ENCODE measurements at regions not wholly inside any gene's neighbourhood (a gene's known extent, or its start where the extent isn't known, plus 50 kb on each side); places are given as distances from the start of the nearest gene placed in this dataset.

DNA sequence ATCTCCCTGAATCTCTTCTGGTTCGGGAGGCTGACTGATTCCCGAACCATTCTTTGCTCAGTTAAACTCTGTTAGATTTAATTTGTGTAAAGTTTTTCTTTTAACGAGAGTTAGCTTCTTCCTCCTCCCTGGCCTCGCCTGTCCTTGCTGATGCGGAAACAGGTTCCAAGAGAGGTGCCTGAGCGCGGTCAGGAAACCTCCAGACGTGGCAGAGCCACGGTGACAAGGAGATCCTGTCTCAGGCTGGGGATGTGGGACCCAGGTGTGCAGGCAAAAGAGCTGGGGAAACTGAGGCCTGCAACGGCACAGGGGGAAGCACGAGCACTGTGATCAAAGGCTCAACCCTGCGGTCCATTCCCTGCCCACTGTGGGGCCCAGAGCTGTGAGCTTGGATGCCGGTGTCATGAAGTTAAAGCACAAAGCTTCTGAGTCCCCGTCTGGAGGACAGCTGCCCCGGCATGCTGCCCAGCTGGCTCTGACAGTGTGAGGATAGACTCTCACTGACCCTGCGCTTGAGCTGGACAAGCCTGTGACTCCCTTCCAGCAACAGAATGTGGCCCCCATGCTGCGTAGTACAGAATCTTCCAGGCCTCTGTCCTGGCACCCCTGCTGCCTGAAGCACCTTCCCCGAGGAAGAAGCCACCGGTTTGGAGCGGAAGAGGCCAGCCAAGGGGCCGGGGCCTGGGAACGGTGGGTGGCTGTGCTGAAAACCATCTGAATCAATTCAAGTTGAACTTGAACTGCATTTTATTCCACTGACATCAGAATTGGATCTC is 960.6 kb downstream of the BRD1 start (continued):
- TF ChIP-seq, protein P1, sequence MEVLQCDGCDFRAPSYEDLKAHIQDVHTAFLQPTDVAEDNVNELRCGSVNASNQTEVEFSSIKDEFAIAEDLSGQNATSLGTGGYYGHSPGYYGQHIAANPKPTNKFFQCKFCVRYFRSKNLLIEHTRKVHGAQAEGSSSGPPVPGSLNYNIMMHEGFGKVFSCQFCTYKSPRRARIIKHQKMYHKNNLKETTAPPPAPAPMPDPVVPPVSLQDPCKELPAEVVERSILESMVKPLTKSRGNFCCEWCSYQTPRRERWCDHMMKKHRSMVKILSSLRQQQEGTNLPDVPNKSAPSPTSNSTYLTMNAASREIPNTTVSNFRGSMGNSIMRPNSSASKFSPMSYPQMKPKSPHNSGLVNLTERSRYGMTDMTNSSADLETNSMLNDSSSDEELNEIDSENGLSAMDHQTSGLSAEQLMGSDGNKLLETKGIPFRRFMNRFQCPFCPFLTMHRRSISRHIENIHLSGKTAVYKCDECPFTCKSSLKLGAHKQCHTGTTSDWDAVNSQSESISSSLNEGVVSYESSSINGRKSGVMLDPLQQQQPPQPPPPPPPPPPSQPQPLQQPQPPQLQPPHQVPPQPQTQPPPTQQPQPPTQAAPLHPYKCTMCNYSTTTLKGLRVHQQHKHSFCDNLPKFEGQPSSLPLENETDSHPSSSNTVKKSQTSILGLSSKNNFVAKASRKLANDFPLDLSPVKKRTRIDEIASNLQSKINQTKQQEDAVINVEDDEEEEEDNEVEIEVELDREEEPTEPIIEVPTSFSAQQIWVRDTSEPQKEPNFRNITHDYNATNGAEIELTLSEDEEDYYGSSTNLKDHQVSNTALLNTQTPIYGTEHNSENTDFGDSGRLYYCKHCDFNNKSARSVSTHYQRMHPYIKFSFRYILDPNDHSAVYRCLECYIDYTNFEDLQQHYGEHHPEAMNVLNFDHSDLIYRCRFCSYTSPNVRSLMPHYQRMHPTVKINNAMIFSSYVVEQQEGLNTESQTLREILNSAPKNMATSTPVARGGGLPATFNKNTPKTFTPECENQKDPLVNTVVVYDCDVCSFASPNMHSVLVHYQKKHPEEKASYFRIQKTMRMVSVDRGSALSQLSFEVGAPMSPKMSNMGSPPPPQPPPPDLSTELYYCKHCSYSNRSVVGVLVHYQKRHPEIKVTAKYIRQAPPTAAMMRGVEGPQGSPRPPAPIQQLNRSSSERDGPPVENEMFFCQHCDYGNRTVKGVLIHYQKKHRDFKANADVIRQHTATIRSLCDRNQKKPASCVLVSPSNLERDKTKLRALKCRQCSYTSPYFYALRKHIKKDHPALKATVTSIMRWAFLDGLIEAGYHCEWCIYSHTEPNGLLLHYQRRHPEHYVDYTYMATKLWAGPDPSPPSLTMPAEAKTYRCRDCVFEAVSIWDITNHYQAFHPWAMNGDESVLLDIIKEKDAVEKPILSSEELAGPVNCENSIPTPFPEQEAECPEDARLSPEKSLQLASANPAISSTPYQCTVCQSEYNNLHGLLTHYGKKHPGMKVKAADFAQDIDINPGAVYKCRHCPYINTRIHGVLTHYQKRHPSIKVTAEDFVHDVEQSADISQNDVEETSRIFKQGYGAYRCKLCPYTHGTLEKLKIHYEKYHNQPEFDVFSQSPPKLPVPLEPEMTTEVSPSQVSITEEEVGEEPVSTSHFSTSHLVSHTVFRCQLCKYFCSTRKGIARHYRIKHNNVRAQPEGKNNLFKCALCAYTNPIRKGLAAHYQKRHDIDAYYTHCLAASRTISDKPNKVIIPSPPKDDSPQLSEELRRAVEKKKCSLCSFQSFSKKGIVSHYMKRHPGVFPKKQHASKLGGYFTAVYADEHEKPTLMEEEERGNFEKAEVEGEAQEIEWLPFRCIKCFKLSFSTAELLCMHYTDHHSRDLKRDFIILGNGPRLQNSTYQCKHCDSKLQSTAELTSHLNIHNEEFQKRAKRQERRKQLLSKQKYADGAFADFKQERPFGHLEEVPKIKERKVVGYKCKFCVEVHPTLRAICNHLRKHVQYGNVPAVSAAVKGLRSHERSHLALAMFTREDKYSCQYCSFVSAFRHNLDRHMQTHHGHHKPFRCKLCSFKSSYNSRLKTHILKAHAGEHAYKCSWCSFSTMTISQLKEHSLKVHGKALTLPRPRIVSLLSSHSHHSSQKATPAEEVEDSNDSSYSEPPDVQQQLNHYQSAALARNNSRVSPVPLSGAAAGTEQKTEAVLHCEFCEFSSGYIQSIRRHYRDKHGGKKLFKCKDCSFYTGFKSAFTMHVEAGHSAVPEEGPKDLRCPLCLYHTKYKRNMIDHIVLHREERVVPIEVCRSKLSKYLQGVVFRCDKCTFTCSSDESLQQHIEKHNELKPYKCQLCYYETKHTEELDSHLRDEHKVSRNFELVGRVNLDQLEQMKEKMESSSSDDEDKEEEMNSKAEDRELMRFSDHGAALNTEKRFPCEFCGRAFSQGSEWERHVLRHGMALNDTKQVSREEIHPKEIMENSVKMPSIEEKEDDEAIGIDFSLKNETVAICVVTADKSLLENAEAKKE (CRISPR knock-in tag; IDR thresholded peaks at IDR 0.05): no peak
- TF ChIP-seq NANOG (IDR thresholded peaks at IDR 0.05; ENCODE audit: borderline replicate concordance) (no peak), STAT1 (IDR thresholded peaks at IDR 0.05; ENCODE audit: unreplicated experiment) (no peak), EZH2phosphoT487 (IDR thresholded peaks at IDR 0.05; ENCODE audit: unreplicated experiment) (no peak), JUNB (IDR thresholded peaks at IDR 0.05; ENCODE audit: unreplicated experiment) (no peak), ZNF331 (CRISPR knock-in tag; IDR thresholded peaks at IDR 0.05; ENCODE audit: low read depth) (no peak), ZNF114 (CRISPR knock-in tag; IDR thresholded peaks at IDR 0.05) (no peak)
- TF ChIP-seq, protein P2, sequence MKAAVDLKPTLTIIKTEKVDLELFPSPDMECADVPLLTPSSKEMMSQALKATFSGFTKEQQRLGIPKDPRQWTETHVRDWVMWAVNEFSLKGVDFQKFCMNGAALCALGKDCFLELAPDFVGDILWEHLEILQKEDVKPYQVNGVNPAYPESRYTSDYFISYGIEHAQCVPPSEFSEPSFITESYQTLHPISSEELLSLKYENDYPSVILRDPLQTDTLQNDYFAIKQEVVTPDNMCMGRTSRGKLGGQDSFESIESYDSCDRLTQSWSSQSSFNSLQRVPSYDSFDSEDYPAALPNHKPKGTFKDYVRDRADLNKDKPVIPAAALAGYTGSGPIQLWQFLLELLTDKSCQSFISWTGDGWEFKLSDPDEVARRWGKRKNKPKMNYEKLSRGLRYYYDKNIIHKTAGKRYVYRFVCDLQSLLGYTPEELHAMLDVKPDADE (IDR thresholded peaks at IDR 0.05): no peak
- TF ChIP-seq, protein P3, sequence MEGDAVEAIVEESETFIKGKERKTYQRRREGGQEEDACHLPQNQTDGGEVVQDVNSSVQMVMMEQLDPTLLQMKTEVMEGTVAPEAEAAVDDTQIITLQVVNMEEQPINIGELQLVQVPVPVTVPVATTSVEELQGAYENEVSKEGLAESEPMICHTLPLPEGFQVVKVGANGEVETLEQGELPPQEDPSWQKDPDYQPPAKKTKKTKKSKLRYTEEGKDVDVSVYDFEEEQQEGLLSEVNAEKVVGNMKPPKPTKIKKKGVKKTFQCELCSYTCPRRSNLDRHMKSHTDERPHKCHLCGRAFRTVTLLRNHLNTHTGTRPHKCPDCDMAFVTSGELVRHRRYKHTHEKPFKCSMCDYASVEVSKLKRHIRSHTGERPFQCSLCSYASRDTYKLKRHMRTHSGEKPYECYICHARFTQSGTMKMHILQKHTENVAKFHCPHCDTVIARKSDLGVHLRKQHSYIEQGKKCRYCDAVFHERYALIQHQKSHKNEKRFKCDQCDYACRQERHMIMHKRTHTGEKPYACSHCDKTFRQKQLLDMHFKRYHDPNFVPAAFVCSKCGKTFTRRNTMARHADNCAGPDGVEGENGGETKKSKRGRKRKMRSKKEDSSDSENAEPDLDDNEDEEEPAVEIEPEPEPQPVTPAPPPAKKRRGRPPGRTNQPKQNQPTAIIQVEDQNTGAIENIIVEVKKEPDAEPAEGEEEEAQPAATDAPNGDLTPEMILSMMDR (conservative IDR thresholded peaks at IDR 0.05; ENCODE audit: low read depth in 2 of 2): no peak

Data from GM23338 (cell line).